ENCODE measurements at regions not wholly inside any gene's neighbourhood (a gene's known extent, or its start where the extent isn't known, plus 50 kb on each side); places are given as distances from the start of the nearest gene placed in this dataset.

DNA sequence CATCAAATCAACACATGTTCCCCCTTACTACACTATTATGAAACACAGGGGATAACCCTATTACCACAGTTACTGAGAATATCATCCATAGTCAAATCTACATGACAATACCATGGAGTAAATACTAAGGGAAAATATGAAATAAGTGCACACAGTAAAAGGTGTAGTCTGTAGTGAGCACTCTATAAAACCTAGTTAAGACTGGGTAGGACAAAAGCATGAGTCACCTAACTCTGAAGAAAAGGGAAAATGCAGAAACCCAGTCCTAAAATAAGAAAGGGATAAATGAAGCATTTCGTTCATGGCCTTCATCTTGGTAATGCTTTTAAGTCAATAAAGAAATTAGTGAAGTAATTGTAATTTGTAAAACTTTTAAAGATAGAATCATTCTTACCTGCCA, 65.4 kb upstream of the ACVR2A start:
- Histone ChIP-seq H3K27ac (ENCODE audit: extremely low read depth, low read depth, low read length) (no peak overlapping the region), H3K36me3 (ENCODE audit: control insufficient read depth in 2 of 2, insufficient read depth in 1 of 2, low read length in 2 of 2) (no peaks in the 10 kb centered on the region), H3K4me1 (ENCODE audit: control insufficient read depth, insufficient read depth, low read length) (no peaks in the 10 kb centered on the region), H3K4me3 (ENCODE audit: low read depth, low read length) (no peak overlapping the region), H3K9me3 (ENCODE audit: control insufficient read depth, insufficient read depth, low read depth, low read length) (no peaks in the 10 kb centered on the region)
- CTCF ChIA-PET = no interaction called here
- POLR2A ChIA-PET = no interaction called here
- no peak for TF ChIP-seq ZNF544 (tag by site-specific recombination; IDR thresholded peaks at IDR 0.05)
- TF ChIP-seq, protein P1, sequence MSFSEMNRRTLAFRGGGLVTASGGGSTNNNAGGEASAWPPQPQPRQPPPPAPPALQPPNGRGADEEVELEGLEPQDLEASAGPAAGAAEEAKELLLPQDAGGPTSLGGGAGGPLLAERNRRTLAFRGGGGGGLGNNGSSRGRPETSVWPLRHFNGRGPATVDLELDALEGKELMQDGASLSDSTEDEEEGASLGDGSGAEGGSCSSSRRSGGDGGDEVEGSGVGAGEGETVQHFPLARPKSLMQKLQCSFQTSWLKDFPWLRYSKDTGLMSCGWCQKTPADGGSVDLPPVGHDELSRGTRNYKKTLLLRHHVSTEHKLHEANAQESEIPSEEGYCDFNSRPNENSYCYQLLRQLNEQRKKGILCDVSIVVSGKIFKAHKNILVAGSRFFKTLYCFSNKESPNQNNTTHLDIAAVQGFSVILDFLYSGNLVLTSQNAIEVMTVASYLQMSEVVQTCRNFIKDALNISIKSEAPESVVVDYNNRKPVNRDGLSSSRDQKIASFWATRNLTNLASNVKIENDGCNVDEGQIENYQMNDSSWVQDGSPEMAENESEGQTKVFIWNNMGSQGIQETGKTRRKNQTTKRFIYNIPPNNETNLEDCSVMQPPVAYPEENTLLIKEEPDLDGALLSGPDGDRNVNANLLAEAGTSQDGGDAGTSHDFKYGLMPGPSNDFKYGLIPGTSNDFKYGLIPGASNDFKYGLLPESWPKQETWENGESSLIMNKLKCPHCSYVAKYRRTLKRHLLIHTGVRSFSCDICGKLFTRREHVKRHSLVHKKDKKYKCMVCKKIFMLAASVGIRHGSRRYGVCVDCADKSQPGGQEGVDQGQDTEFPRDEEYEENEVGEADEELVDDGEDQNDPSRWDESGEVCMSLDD (tag by site-specific recombination; IDR thresholded peaks at IDR 0.05) = no peak
- no peak for TF ChIP-seq ZIC2 (tag by site-specific recombination; IDR thresholded peaks at IDR 0.05)
- TF ChIP-seq, protein P2, sequence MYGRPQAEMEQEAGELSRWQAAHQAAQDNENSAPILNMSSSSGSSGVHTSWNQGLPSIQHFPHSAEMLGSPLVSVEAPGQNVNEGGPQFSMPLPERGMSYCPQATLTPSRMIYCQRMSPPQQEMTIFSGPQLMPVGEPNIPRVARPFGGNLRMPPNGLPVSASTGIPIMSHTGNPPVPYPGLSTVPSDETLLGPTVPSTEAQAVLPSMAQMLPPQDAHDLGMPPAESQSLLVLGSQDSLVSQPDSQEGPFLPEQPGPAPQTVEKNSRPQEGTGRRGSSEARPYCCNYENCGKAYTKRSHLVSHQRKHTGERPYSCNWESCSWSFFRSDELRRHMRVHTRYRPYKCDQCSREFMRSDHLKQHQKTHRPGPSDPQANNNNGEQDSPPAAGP (tag by site-specific recombination; IDR thresholded peaks at IDR 0.05) = no peak
- no peak for TF ChIP-seq ZNF510 (tag by site-specific recombination; IDR thresholded peaks at IDR 0.05; ENCODE audit: insufficient replicate concordance)

DNA sequence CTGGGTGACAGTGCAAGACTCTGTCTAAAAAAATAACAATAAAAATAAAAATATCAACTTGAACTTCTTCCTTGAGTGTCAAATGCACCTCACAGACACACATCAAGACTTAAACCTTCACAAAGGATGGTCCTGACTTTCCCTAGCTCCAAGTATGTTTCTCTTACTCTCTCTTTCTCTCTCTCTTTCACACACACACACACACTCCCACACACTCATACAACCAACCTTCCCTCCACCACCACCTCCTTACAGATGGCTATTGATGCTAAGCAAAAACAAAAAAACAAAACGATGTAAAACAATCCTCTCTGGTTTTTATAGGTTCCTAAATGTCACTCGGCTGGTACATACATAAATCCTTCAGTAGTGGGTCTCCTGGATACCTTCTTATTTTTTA, 67.4 kb upstream of the ACVR2A start:
- H3K27ac ChIP-seq (ENCODE audit: extremely low read depth, low read depth, low read length) = no peak overlapping the region
- no peaks in the 10 kb centered on the region for H3K4me1 ChIP-seq (ENCODE audit: control insufficient read depth, insufficient read depth, low read length)
- H3K36me3 ChIP-seq (ENCODE audit: control insufficient read depth in 2 of 2, insufficient read depth in 1 of 2, low read length in 2 of 2) = no peaks in the 10 kb centered on the region
- no peaks in the 10 kb centered on the region for H3K9me3 ChIP-seq (ENCODE audit: control insufficient read depth, insufficient read depth, low read depth, low read length)
- ChIA-PET CTCF (interaction anchor here (0.7 kb wide), 1 partner anchor 245 kb away, joined by 3 read pairs; no protein-coding TSS in a partner anchor), POLR2A (no interaction called here)
- H3K4me3 ChIP-seq (ENCODE audit: low read depth, low read length) = no peak overlapping the region
- TF ChIP-seq OSR2 (tag by site-specific recombination; IDR thresholded peaks at IDR 0.05) (no peak), ZBTB21 (tag by site-specific recombination; IDR thresholded peaks at IDR 0.05) (no peak), ZNF529 (tag by site-specific recombination; IDR thresholded peaks at IDR 0.05; ENCODE audit: insufficient replicate concordance) (no peak), ZFHX2 (tag by site-specific recombination; conservative IDR thresholded peaks at IDR 0.05) (peak; percentile 71), EGR2 (tag by site-specific recombination; IDR thresholded peaks at IDR 0.05; ENCODE audit: low read depth) (peak; percentile 63), PRDM1 (tag by site-specific recombination; IDR thresholded peaks at IDR 0.05) (peak; percentile 34; the same call in 1 of the 2 replicates), ZNF600 (tag by site-specific recombination; IDR thresholded peaks at IDR 0.05) (no peak), ZBTB8A (tag by site-specific recombination; IDR thresholded peaks at IDR 0.05) (no peak), ZSCAN16 (tag by site-specific recombination; IDR thresholded peaks at IDR 0.05) (no peak)
- TF ChIP-seq, protein P3, sequence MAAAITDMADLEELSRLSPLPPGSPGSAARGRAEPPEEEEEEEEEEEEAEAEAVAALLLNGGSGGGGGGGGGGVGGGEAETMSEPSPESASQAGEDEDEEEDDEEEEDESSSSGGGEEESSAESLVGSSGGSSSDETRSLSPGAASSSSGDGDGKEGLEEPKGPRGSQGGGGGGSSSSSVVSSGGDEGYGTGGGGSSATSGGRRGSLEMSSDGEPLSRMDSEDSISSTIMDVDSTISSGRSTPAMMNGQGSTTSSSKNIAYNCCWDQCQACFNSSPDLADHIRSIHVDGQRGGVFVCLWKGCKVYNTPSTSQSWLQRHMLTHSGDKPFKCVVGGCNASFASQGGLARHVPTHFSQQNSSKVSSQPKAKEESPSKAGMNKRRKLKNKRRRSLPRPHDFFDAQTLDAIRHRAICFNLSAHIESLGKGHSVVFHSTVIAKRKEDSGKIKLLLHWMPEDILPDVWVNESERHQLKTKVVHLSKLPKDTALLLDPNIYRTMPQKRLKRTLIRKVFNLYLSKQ (tag by site-specific recombination; IDR thresholded peaks at IDR 0.05; ENCODE audit: borderline replicate concordance) = no peak
- TF ChIP-seq, protein P4, sequence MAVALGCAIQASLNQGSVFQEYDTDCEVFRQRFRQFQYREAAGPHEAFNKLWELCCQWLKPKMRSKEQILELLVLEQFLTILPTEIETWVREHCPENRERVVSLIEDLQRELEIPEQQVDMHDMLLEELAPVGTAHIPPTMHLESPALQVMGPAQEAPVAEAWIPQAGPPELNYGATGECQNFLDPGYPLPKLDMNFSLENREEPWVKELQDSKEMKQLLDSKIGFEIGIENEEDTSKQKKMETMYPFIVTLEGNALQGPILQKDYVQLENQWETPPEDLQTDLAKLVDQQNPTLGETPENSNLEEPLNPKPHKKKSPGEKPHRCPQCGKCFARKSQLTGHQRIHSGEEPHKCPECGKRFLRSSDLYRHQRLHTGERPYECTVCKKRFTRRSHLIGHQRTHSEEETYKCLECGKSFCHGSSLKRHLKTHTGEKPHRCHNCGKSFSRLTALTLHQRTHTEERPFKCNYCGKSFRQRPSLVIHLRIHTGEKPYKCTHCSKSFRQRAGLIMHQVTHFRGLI (tag by site-specific recombination; IDR thresholded peaks at IDR 0.05) = no peak
- TF ChIP-seq, protein P5, sequence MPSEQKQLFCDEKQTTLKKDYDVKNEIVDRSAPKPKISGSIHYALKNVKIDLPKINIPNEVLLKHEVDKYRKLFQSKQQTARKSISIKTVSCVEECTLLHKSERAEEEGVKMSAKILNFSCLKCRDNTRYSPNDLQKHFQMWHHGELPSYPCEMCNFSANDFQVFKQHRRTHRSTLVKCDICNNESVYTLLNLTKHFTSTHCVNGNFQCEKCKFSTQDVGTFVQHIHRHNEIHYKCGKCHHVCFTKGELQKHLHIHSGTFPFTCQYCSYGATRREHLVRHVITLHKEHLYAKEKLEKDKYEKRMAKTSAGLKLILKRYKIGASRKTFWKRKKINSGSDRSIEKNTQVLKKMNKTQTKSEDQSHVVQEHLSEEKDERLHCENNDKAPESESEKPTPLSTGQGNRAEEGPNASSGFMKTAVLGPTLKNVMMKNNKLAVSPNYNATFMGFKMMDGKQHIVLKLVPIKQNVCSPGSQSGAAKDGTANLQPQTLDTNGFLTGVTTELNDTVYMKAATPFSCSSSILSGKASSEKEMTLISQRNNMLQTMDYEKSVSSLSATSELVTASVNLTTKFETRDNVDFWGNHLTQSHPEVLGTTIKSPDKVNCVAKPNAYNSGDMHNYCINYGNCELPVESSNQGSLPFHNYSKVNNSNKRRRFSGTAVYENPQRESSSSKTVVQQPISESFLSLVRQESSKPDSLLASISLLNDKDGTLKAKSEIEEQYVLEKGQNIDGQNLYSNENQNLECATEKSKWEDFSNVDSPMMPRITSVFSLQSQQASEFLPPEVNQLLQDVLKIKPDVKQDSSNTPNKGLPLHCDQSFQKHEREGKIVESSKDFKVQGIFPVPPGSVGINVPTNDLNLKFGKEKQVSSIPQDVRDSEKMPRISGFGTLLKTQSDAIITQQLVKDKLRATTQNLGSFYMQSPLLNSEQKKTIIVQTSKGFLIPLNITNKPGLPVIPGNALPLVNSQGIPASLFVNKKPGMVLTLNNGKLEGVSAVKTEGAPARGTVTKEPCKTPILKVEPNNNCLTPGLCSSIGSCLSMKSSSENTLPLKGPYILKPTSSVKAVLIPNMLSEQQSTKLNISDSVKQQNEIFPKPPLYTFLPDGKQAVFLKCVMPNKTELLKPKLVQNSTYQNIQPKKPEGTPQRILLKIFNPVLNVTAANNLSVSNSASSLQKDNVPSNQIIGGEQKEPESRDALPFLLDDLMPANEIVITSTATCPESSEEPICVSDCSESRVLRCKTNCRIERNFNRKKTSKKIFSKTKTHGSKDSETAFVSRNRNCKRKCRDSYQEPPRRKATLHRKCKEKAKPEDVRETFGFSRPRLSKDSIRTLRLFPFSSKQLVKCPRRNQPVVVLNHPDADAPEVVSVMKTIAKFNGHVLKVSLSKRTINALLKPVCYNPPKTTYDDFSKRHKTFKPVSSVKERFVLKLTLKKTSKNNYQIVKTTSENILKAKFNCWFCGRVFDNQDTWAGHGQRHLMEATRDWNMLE (tag by site-specific recombination; conservative IDR thresholded peaks at IDR 0.05; ENCODE audit: low read depth) = no peak
- TF ChIP-seq, protein P6, sequence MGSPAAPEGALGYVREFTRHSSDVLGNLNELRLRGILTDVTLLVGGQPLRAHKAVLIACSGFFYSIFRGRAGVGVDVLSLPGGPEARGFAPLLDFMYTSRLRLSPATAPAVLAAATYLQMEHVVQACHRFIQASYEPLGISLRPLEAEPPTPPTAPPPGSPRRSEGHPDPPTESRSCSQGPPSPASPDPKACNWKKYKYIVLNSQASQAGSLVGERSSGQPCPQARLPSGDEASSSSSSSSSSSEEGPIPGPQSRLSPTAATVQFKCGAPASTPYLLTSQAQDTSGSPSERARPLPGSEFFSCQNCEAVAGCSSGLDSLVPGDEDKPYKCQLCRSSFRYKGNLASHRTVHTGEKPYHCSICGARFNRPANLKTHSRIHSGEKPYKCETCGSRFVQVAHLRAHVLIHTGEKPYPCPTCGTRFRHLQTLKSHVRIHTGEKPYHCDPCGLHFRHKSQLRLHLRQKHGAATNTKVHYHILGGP (tag by site-specific recombination; IDR thresholded peaks at IDR 0.05) = no peak
- TF ChIP-seq, protein P7, sequence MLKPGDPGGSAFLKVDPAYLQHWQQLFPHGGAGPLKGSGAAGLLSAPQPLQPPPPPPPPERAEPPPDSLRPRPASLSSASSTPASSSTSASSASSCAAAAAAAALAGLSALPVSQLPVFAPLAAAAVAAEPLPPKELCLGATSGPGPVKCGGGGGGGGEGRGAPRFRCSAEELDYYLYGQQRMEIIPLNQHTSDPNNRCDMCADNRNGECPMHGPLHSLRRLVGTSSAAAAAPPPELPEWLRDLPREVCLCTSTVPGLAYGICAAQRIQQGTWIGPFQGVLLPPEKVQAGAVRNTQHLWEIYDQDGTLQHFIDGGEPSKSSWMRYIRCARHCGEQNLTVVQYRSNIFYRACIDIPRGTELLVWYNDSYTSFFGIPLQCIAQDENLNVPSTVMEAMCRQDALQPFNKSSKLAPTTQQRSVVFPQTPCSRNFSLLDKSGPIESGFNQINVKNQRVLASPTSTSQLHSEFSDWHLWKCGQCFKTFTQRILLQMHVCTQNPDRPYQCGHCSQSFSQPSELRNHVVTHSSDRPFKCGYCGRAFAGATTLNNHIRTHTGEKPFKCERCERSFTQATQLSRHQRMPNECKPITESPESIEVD (tag by site-specific recombination; IDR thresholded peaks at IDR 0.05) = no peak

All from HEK293 (cell line).